ENCODE measurements at regions not wholly inside any gene's neighbourhood (a gene's known extent, or its start where the extent isn't known, plus 50 kb on each side); places are given as distances from the start of the nearest gene placed in this dataset.

- DNase-seq (ENCODE audit: low read depth): no peak
These were observed 179.4 kb downstream of the IRS1 start for GRCh38 chr2:226620176-226620575.

DNA sequence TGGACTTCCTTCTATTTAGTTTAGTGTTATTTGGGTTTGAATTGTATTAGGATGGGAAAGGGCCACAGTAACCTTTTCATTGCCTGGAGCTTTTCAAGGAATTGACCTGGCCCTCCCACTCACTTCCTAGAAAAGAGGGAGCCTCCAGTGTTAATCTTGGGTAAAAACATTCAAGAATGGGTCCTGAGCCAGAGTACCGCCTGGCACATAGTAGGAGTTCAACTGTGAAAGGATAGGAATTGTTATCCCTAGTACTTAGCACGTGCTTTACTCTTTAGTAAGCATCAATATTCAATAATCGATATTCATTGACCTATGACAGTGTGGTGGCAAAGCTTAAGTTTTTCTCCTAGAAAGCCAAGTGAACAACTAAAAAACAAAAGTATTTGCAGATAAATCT lies 179.9 kb downstream of the IRS1 start:
- no peak for DNase-seq (ENCODE audit: low read depth)

DNA sequence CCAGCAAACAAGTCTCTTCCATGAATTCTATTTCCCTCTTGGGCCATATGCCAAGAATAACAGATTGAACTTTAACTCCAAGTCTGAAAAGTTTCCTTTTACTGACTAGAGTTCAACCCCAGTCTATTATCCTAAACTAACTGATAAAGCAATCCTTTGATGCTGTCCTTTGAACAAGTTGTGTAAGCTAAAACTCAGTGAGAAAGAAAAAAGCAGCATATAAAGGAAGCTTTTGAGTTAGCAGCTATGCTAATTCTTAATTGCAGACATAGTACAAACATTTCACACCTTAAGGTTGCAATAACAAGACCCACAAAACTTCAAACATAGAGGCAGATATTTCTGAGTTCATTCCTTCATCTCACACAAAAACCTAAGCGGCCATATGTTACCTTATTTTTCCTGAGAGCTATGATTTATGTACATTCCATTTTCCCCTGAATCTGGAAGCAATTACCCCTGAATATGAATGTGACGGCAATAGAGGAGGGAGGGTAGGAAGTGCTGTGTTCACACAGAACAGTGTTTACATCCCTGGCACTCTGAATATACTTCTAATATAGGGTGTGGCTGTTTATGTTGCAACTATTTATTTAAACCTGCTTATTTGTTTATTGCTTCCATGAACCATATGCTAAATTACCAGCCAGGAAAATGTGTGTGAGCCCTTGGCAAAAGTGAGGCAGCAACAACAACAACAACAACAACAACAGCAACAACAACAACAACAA lies 180.6 kb downstream of the IRS1 start:
- DNase-seq (ENCODE audit: low read depth): no peak

DNA sequence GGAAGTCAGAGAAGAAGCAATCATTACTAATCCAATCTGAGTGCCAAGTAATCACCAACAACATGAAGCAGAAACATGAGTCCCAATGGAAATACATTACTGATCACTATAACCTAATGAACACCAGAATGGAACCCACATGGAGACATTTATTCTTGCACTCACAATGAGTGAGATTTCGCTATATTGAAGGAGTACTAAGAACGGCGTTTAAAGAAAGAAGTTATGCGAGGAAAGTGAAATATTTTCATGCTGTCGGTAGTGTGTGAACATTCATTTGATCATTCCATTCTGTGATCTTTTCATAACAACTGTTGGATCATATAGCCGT lies 181.1 kb downstream of the IRS1 start:
- no peak for DNase-seq (ENCODE audit: low read depth)

GRCh38 chr2:226615891-226616290 lies 183.7 kb downstream of the IRS1 start:
- no peak for DNase-seq (ENCODE audit: low read depth)

GRCh38 chr2:226611944-226612318 lies 187.7 kb downstream of the IRS1 start:
- no peak for DNase-seq (ENCODE audit: low read depth)

- DNase-seq (ENCODE audit: low read depth): no peak
These were observed 188.2 kb downstream of the IRS1 start for GRCh38 chr2:226611196-226611943.

DNA sequence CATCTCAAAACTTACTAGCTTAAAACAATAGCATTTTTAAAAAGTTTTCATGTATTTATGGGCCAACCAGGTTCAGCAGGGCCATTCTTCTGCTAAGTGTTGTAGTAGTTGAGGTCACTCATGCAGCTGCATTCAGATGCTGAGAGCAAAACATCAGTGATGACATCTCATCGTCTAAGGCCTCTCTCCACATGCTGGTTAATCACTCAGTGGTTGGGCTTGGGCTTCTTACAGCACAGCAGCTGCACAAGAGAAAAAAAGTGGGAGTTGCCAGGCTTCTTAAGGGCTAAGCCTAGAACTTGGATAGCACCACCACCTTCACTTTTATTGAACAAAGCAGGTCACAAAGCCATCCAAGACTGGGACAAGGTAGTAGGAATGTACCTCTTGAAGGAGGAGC lies 190.3 kb downstream of the IRS1 start:
- DNase-seq (ENCODE audit: low read depth): no peak

GRCh38 chr2:226608451-226608850 lies 191.2 kb downstream of the IRS1 start:
- no peak for DNase-seq (ENCODE audit: low read depth)

DNA sequence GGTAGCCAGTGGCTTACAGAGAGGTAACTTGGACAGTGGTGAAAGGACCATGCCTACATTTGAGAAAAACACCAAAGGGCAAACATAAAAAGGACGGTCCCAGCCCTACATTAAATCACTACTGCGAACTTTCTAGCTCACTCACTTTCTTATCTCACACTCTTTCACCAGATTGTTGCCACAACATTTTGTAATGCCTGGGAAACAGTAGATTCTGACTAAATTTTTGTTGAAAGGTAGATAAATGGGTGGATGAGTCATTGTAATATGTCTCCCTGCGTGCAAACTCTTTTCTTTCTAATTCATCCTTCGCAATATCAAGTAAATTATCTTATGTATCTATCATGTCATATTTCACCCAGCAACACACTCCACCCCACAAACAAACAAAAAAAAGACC lies 192.2 kb downstream of the IRS1 start:
- DNase-seq (ENCODE audit: low read depth): no peak

DNA sequence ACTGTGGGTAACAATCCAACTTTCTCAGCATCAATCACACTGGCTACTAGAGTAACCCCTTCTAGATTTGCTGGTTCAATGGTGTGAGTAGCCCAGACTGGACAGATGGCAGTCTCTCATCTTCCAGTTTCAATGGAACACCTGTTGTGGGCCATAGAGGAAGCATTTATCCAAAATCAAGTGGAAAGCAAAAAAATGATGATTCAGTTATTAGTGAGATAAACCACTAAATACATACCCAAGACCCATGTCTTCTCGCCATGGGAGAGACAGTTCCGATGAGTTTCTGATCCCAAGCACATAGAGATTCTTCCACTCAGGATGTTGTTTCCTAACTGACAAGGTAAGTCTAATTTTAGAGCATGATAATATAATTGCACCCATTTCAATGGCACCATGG lies 194.0 kb downstream of the IRS1 start:
- DNase-seq (ENCODE audit: low read depth): no peak

GRCh38 chr2:226603606-226604005 lies 196.0 kb downstream of the IRS1 start:
- DNase-seq (ENCODE audit: low read depth): no peak

GRCh38 chr2:226601881-226602662 lies 197.5 kb downstream of the IRS1 start:
- no peak for DNase-seq (ENCODE audit: low read depth)

DNA sequence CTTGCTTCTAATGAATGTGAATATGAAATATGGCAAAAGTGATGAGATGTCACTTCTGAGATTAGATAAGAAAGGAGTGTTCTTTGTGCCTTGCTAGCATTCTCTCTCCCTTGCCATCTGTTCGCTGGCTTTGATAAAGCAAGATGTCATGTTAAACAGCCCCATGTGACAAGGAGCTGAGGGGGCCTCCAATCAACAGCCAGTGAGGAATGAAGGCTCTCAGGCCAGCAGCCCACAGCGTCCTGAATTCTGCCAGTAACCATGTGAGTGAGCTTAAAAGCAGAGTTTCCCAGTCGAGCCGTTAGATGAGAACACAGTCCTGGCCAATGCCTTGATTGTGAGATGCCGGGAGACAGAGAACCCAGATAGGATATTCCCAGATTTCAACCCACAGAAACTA lies 198.8 kb downstream of the IRS1 start:
- no peak for DNase-seq (ENCODE audit: low read depth)

DNA sequence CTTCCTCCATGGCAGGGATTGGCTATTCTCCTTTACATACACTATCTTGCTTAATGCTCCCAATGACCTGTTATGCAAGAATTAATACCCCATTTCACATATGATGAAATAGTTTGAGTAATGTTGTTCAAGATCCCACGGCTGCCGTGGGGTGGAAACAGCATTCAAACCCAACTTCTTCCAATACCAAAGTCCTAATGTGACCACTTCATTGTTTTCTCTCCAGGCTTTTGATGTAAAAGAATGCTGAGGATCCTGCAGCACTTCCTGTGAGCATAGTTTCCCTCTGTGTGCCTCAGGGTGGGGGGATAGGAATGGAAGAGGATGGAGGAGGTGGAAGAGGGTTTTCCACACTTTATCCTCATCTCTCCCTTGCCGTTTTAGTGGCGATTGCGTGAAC lies 199.4 kb downstream of the IRS1 start:
- DNase-seq (ENCODE audit: low read depth): no peak

DNA sequence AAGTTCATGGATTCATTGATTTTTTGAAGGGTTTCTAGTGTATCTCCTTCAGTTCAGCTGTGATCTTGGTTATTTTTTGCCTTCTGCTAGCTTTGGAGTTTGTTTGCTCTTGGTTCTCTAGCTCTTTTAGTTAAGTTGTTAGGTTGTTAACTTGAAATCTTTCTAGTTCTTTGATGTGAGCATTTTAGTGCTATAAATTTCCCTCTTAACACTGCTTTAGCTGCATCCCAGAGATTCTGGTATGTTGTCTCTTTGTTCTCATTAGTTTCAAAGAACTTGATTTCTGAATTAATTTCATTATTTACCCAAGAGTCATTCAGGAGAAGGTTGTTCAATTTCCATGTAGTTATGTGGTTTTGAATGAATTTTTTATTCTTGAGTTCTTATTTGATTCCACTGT lies 210.6 kb downstream of the IRS1 start:
- no peak for DNase-seq (ENCODE audit: low read depth)

- DNase-seq (ENCODE audit: low read depth): no peak
These were observed 214.5 kb downstream of the IRS1 start for GRCh38 chr2:226585130-226585561.

DNA sequence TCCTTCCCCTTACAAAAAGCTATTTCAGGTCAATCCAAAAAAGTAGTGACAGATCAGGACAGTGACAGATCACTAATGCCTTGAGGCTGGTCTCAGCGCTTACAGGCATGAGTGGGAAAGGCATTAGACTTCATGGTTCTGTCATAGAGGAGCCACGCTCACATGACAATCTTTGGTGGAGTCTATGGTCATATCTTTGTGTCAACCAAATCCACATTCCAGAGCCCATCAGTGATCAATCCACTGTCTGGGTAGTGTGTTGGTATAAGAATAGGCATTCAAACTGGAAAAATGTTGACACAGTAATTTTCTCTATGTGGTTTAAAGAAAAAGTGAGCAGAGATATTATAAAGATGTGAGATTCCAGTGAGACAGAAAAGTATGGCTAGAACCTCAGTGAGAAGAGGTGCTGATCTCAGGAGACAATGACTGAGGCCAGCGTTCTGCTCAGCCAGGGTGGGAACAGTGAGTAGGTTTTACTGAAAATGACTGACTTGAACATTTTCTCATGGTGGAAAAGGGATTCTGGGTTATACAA lies 215.0 kb downstream of the IRS1 start:
- DNase-seq (ENCODE audit: low read depth): no peak

DNA sequence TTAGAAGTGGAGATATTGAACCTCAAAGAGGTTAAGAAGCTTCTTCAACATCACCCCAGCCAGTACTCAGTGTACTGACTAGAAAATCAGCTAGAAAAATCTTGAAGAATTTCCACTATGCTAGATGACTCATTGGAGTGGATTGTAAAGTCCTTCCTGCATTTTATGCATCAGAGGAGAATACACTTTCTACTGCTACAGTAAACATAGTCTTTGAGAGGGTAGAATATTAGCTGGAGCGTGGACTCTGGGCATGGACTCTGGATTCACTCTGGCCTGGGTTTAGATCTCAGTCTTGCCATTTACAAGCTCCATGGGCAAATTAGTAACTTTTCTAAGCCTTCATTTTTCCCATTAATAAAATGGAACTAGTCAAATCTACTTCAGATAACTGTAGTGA lies 215.9 kb downstream of the IRS1 start:
- no peak for DNase-seq (ENCODE audit: low read depth)

DNA sequence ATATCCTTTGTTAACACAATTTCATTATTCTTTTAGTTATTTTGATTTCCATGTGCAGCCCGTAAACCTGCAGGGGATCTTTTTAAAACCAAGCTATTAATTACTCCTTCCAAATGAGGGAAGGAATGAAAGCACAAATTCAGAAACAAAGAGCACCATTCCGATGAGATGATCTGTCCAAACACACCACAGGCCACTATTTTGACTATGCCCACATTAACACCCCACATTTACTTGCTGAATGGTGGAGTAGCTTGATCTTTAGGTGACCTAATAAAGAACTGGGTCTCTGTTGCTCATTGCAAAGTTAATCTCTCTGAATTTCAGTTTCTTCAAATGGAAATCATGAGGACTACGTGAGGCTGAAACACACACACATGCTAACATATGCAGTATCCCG lies 218.0 kb downstream of the IRS1 start:
- DNase-seq (ENCODE audit: low read depth): no peak

DNA sequence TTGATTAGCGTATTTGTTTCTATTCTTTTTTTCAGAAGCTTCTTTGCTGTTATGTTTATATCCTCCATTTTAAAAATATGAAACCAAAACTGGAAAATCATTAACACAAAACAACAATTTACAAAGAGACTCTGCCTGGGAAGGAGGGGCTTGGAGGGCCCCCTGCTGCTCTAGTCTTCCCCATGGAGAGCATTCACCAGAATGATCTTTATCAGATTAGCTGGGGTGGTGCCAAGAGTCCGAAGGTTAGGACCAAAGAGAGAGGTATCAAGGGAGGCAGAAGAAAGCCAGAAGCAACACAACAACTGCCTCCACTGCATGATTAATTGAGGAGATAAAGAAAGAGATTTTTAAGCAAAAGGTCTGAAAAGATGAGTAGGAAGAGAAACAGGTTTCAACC lies 218.6 kb downstream of the IRS1 start:
- no peak for DNase-seq (ENCODE audit: low read depth)

- DNase-seq (ENCODE audit: low read depth): no peak
These were observed 219.2 kb downstream of the IRS1 start for GRCh38 chr2:226580403-226580802.

GRCh38 chr2:226579519-226579918 lies 220.1 kb downstream of the IRS1 start:
- no peak for DNase-seq (ENCODE audit: low read depth)

All from activated T-helper 9 cell treated with anti-CD3 and anti-CD28 coated beads, Interleukin-2, amount 50 U/mL, for 16 hours (primary cell).